Mucosa of descending colon (tissue), 3 donors: ENCODE measurements at regions not wholly inside any gene's neighbourhood (a gene's known extent, or its start where the extent isn't known, plus 50 kb on each side); places are given as distances from the start of the nearest gene placed in this dataset.

Experiments
- ATAC-seq: fragments of 200-7000 bp; cut with Tn5 transposase; one replicate; pipeline ENCODE4 v1.9.1; 2020; ENCODE audit warnings: mild to moderate bottlenecking, moderate library complexity
- DNase-seq, 3 donors: peaks; one replicate each; pipeline ENCODE4 v3.0.0-alpha.2; 2020
- H3K36me3 ChIP-seq: fragments of 200-600 bp; one replicate; pipeline ENCODE4 v1.8.0; 2021; ENCODE audit warnings: low read depth, mild to moderate bottlenecking
- H3K4me1 ChIP-seq: fragments of 200-600 bp; one replicate; pipeline ENCODE4 v1.8.0; 2021; ENCODE audit warnings: low read depth, mild to moderate bottlenecking
- H3K4me3 ChIP-seq: fragments of 200-600 bp; one replicate; pipeline ENCODE4 v1.8.0; 2021; ENCODE audit warnings: mild to moderate bottlenecking
- H3K9me3 ChIP-seq: fragments of 200-600 bp; one replicate; pipeline ENCODE4 v1.8.0; 2021; ENCODE audit warnings: mild to moderate bottlenecking
- CTCF ChIP-seq: fragments of 200-600 bp; IDR thresholded peaks from one replicate; pipeline ENCODE4 v1.8.0; 2022; ENCODE audit warnings: antibody characterized with exemption, mild to moderate bottlenecking
- intact Hi-C, 2 donors: fragments of 100-400 bp; cut with DNase I in 1 of 2; cut with micrococcal nuclease in 1 of 2; formaldehyde crosslinking; loops; one replicate each; pipeline versions ENCODE4 v1.11.0 to v1.11.1; 2022; cut with DNase I, micrococcal nuclease
- donor health status: DM: no; HTN: no; CAD: no; lungs with moderate emphysema.
- donor health status: DM: no; HTN: no; CAD: no.
- donor health status: DM: no; HTN: yes; CAD: no.

- Histone ChIP-seq H3K36me3 (no peaks in the 10 kb centered on the region), H3K4me3 (no peak overlapping the region), H3K4me1 (no peaks in the 10 kb centered on the region), H3K9me3 (no peaks in the 10 kb centered on the region)
- intact Hi-C loops = no loop called here
- DNase-seq = no peak
- no peak for TF ChIP-seq CTCF
- no peak for ATAC-seq
Observed at GRCh38 chr15:61549727-61550126, 320.6 kb upstream of the RORA start.

GRCh38 chr15:61545763-61546162 is 316.7 kb upstream of the RORA start:
- Histone ChIP-seq H3K4me3 (no peak overlapping the region), H3K4me1 (no peaks in the 10 kb centered on the region), H3K36me3 (no peaks in the 10 kb centered on the region), H3K9me3 (no peaks in the 10 kb centered on the region)
- no peak for TF ChIP-seq CTCF
- ATAC-seq = no peak
- intact Hi-C loops = no loop called here
- DNase-seq = no peak

GRCh38 chr15:61541516-61541915 is 312.4 kb upstream of the RORA start:
- Histone ChIP-seq H3K36me3 (no peaks in the 10 kb centered on the region), H3K9me3 (no peaks in the 10 kb centered on the region), H3K4me1 (no peaks in the 10 kb centered on the region), H3K4me3 (no peak overlapping the region)
- ATAC-seq (no peak), DNase-seq (no peak)
- intact Hi-C loops = no loop called here
- no peak for TF ChIP-seq CTCF

GRCh38 chr15:61537337-61537736 is 308.2 kb upstream of the RORA start:
- ATAC-seq = no peak
- TF ChIP-seq CTCF = no peak
- Histone ChIP-seq H3K36me3 (no peaks in the 10 kb centered on the region), H3K9me3 (no peaks in the 10 kb centered on the region), H3K4me1 (no peaks in the 10 kb centered on the region), H3K4me3 (no peak overlapping the region)
- intact Hi-C loops = no loop called here
- DNase-seq = no peak

GRCh38 chr15:61534986-61535385 is 305.9 kb upstream of the RORA start:
- ATAC-seq (no peak), DNase-seq (no peak)
- Histone ChIP-seq H3K4me1 (no peaks in the 10 kb centered on the region), H3K4me3 (no peak overlapping the region), H3K9me3 (no peaks in the 10 kb centered on the region), H3K36me3 (no peaks in the 10 kb centered on the region)
- intact Hi-C loops = no loop called here
- TF ChIP-seq CTCF = no peak

- intact Hi-C loops = no loop called here
- no peak for TF ChIP-seq CTCF
- no peaks in the 10 kb centered on the region for H3K36me3 ChIP-seq
- H3K4me1 ChIP-seq = no peaks in the 10 kb centered on the region
- ATAC-seq = no peak
- H3K9me3 ChIP-seq = no peaks in the 10 kb centered on the region
- no peak for DNase-seq
- no peak overlapping the region for H3K4me3 ChIP-seq
Observed at GRCh38 chr15:61530769-61531168, 301.7 kb upstream of the RORA start.
